ENCODE measurements at regions not wholly inside any gene's neighbourhood (a gene's known extent, or its start where the extent isn't known, plus 50 kb on each side); places are given as distances from the start of the nearest gene placed in this dataset.

DNA sequence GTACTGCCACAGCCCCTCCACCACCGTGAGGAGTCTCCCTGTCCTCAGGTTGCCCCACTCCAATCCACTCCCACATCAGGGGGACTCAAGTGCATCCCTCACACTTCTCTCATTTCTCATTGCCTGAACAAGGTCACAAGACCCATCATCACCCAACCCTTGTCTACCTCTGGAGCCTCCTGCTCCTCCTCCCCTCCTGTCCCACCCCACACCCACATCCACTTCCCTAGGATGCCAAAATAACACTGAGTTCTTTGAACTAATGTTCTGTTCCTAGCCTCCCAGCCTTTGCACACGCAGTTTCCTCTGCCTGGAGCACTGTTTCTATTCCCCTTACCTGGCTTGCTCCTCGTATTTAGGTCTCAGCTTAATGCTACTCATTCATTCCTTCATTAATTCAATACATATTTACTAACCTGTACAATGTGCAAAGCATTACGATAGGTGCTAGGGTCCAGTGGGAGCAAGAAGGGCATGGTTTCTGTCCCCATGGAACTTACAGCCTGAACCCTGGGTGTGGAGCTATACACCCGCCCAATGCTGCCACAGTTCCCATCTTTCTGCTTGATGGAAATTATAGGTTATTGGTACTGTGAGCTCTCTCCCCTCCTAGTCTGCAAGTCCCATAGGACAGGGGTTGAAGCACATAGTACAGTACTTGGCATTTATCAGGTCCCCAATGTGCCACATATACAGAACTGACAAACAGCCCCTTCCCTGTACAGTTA lies 96.1 kb upstream of the GRIK3 start:
- no peak for DNase-seq

DNA sequence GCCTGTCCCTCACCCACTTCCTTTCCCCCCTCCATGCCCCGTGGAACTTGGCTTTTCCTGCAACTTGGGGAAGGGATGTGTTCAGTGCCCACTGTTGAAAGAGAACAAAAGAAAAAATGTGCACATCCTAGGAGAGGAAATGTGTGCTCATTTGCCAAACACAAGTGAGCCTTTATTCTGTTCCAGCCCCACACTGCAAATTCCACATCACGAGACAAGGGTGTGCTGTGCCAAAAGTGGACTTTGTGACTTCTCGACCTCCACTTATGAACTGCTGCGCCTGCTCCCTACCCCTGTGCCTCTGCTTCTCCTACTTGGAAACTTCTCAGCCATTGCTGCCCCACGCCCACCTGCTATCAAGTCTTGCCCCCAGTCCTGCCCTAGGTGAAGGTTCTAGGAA lies 97.0 kb upstream of the GRIK3 start:
- DNase-seq: no peak

DNA sequence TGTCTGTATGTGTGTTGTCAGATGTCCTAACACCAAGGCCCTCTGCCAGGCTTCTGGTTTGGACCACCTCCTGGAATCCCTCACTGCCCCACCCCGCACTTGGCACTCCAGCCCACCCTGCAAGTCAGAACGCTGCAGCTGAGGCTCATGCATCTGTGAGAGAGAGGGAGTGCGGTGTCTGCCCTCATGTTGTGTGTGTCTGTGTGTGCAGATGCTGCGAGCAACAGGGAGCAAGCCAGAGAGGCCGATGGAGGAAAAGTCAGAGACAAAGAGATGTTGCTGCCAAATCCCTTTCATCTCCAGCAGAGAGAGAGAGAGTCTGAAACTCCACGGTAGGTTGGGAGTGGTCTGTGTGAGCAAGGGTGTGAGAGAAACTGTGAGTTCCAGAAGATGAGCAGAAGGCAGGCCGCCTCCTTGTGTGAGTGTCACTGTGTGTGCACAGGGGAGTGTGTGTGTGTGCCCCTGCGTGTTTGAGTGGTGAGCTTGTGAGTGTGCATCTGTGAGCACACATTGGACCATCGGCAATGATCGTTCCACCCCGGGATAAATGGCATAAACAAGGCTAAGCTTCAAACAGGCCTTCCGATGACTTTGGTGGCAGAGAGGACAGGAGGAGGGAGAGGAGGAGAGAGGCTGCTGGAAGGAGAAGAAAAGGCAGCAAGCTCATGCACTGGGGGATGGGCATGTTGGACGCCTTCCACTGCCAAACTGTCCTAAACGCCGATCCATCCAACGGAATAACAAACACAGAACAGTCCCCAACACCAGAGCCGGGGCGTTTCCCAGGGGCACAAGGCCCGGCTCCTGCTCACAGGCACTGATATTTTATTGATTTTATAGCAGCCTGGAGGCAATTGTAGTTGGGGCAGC lies 99.2 kb upstream of the GRIK3 start:
- DNase-seq: no peak

DNA sequence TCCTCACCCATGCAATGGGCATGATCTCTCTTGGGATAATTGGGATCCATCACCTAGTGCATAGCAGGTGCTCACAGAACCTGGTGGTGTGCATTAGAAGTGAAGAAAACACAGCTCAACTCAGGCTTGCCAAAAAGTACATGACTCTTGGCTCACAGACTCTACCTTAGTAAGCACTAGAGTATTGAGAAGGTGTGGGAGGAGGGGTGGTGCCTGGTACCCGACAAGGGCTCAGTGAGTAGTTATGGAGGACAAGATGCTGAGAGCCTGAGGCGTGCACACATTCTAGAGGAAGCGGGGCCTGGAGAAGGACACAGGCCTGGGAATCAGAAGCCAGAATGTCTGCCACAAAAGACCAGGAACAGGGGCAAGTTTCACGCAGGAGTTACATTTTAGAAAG lies 100.3 kb upstream of the GRIK3 start:
- no peak for DNase-seq

DNA sequence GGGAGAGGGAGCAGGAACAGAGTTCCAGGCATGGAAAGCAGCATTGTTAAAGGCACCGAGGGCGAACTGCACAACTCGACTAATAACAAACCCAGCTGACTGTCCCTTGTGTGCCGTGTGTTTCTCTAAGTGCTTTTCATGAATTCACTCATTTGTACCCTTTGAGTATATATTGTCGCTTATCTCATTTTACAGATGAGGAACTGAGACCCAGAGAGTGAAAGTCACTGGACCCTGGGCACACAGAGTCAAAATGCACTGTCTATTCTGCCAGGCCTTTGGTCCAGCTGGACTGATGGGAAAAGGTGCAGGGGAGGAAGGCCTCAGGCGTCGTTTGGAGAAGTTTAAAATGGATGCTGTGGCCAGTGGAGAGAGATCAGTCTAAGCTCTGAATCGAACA lies 100.7 kb upstream of the GRIK3 start:
- DNase-seq: no peak

DNA sequence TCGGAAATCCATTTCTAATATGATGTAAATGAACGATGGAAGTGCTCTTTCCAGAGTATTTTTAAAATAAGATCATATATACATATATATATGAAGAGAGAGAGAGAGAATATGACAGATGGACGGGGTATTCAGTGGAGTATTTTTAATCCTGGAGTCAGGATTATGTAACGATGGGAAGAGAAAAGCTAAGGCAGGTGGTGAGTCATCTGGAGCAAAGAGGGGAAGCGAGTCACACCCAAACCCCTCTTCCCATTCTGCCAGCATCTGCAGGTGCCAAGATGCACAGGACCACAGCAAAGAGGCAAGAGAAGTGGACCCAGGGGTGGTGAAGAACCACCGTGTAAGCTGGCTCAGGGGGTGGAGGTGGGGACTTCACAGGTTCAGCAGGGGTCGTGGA lies 102.7 kb upstream of the GRIK3 start:
- DNase-seq: no peak

DNA sequence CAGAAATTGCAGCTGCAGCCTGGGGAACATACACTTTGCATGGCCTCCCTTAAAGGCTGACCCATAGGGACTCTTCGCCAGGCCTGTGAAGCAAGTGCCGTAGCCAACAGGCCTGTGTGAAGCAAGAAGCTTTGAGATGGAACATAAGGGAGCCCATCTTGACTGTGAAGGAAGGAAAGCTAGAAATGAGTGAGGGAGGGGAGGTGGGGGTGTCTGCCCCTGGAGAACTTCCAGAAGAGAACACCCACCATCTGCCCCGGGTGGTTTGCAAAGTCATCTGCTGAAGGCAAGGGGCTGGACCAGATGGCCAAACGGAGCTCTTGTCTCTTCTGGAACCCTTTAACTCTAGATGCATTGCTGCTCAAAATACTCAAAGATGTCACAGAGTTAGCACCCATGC lies 103.3 kb upstream of the GRIK3 start:
- DNase-seq: no peak

DNA sequence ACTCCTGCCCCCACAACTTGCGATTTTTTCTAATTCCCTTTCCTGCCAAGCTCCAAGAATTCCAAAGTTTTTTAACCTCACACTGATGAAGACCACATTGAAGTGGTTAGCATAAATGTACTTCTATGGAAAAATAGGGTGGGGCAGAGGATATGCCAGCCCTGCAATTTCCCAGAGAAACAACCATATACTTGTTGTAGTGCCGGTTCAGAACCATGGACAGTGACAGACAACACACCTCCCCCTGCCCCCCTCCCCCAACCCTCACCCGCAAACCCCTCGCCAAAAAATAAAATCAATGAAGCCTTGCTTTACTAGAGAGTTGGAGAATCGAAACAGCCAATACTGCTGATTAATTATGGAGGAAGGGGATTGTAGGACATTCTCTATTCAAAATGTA lies 109.5 kb upstream of the GRIK3 start:
- DNase-seq: no peak

DNA sequence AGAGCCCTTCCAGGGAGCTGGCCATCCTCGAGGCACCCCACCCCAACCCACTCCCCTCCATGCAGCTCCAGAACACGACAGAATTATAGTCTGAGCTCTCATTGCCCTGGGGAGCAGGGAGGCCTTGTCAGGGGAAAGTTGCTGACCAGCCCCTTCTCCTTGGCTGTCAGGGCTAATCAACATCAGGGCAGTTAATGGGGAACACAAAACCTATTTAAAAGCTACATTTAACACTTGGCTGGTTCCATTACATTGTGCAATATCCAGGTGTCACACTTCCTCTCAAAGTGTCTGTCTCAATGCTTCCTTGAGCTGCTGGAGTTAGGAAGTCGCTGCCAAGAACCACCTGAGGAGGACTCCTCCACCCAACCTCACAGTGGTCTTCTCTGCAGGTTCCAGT lies 111.8 kb upstream of the GRIK3 start:
- DNase-seq: no peak

DNA sequence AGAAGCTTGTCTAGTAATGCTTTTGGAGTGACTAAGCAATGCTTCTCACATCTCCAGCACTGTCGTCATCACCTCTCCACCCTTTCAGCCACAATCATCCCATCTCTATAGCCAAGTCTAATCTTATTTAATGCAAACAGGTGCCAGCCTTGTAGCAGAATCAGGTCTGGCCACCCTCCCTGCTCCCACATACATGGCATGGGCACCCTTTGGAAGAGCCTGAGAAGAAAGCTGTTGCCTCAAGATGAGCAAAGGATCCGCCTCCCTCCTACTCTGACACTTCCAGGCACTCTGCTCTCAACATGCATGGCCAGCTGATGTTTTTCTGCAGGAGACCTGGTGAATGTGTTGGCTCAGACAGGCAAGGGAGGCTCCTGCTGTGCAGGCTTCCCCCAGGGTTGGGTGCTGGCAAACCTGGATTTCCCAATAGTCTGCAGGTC lies 113.1 kb upstream of the GRIK3 start:
- DNase-seq: no peak

DNA sequence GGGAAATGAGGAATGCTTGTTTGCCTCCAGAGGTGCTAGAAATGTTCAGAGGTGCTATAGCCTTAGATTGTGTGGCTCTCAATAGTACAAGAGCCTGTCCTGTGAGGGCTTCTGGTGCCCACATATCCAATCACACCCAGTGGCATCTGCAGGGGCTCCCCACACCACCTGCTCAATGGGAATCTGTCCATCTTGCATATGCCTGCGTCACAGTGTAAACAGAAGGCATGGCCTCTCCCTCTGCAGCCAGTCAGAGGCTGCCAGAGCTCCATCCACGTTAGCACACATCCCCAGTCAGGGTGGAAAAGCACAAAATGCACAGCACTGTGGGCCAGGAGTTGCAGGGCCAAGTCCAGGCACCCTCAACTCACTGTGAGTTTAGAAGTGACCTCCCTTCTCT lies 113.6 kb upstream of the GRIK3 start:
- DNase-seq: no peak

DNA sequence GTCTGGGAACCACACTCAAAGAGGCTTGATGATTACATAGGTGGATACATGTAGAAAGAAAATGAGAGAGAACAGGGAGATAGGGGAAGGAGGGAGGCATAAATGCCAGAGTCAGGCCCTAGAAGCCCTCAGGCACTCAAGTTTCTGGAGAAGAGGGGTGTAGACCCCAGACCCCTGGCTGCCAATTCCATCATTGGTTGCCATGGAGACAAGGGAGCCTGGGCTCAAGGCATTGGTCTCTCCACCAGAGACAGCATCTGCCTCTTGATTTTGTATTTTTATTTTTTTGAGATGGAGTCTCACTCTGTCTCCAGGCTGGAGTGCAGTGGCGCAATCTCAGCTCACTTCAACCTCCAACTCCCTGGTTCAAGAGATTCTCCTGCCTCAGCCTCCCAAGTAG lies 114.3 kb upstream of the GRIK3 start:
- no peak for DNase-seq

DNA sequence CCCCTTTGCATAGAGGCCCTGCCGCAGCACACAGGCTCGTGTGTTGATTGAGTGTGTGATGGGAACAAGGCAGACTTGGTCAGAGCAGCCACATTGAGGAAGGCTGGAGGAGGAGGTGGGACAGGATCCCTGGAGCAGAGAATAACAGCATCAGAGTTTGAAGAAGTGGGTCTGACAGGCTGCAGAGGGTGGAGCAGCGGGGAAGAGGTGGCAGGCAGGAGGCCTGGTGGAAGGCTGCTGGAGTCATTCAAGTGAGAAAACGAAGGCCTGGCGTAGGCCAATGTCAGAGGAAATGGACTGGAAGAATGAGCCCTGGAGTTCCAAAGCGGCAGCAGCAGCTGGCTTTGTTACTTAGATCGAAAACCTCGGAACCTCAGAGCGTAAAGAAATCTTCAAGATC lies 115.0 kb upstream of the GRIK3 start:
- DNase-seq: no peak

DNA sequence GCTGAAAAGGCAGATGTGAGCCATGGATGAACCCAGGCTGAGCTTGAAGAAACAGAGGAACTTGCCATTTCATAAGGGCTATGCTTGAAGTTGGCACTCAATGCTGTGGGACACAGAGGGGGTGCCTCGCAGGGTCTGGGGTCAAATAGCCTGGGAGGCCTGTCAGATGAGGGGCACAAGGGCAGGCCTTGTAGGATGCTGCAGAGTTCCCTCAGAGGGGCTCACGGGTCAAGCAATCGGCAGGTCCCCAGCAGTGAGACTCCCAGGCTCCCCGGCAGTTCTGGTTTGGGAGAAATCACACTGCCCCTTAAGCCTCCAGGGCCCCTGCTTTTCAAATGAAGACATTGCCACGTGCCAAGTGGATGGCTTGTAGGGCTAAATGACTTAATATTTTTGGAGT lies 116.7 kb upstream of the GRIK3 start:
- no peak for DNase-seq

DNA sequence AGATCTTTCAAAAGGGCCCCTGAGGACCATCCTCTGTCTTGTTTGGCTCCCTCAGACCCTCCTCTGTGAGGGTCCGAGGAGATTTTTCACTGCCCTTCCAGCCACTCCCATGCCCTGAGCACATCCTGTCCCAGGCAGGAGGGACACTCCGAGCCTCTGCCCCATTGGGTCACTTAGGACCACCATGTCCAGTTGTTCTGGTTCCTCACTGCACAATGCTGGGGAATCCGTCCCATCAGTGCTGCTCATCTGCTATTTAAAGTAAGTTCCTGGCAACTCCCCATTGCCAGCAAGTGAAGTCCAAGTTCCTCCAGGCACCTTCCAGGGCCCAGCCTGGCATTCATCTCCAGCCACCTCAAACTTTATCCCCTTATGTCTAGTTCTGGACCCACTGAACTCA lies 117.5 kb upstream of the GRIK3 start:
- no peak for DNase-seq

DNA sequence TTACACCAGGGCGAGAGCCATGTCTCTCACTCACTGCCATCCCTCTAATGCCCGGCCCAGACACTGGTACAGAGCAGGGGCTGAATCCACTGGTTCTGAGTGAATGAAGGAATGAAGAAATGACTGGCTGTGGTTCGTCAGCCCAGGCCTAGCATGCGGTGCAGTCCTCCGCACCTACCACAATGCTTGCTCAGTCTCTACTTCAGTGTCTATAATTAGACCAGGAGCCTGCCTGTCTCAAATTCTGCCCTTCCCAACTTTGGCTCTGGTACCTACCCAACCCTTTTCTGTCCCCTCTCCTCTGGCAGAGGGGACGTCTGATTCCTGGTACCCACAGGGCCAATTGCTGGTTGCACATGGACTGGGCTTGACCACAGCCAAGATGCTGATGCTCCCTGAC lies 118.2 kb upstream of the GRIK3 start:
- no peak for DNase-seq

DNA sequence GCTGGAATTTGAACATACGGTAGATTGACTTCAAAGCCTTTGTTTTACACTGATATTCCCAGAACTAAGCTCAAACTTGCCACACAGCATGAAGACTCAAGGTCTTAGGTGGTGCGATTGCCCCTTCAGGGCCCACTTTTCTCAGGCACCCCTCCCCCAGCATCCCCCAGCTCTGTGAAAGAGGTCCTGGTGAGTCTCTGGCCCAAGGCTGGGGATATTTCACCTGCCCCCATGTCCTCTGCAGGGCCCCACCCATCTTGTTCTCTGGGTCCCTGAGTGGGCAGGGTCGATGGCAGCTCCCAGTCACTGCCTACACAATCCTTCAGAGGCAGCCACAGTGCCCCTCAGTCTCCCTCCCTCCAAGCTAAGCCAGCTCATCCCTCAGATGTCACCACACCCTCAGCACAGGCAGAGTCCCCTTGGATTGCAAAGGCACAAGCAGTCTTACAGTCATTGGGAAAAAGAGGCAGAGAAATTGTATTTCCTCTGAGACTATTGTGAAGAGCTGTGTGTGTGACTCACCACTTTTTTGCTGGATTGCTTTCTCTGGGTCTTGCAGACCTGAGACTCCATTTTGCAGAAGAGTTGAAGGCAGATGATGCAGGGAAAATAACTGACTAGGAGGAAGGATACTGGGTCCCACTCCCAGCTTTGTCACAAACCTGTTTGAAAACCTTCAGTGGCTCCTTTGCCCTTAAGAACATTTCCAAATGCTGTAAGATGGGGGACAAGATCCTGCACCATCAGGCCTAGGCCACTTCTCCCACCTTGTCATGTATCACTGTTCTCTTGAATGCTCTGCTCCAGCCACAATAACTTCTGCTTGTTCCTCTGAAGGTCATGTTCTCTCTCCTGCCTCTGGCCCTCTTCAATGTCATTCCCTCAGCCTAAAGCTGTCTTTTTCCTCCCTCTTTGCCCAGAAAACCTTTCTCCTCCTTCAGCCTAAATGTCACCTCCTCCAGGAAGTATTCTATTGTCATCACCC lies 119.1 kb upstream of the GRIK3 start:
- DNase-seq: no peak

DNA sequence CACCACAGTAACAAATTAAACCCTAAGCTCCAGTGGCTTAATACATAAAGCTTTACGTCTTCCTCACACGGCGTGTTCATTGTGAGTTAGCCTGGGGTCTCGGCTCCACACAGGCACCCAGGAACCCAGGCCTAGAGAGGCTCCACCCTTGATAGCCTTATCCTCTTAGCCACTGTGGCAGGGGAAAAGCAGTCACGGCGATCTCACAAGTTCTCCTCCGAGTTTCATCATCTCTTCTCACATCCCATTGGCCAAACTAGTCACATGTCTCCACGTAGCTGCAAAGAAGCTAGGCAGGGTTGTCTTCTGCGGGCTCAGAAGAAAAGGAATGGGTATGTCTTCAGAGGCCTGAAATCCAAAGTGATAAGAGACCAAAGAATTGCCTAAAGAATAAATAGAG lies 122.3 kb upstream of the GRIK3 start:
- DNase-seq: no peak

DNA sequence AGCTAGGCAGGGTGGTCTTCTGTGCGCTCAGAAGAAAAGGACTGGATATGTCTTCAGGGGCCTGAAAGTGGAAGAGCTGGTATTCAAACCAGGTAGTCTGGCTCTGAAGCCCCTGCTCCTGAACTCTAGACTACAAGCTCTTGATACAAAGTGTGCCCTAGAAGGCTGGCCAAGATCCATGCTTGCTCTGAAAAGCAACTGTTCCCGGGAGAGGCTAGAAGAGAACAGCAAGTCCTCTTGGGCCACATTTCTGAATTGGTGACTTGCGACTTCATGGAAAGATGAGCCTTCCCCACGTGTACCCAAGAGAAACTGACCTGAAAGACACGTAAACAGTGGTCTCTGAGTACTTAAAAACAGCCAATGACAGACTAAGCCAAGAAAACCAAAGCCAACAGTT lies 123.3 kb upstream of the GRIK3 start:
- DNase-seq: no peak

DNA sequence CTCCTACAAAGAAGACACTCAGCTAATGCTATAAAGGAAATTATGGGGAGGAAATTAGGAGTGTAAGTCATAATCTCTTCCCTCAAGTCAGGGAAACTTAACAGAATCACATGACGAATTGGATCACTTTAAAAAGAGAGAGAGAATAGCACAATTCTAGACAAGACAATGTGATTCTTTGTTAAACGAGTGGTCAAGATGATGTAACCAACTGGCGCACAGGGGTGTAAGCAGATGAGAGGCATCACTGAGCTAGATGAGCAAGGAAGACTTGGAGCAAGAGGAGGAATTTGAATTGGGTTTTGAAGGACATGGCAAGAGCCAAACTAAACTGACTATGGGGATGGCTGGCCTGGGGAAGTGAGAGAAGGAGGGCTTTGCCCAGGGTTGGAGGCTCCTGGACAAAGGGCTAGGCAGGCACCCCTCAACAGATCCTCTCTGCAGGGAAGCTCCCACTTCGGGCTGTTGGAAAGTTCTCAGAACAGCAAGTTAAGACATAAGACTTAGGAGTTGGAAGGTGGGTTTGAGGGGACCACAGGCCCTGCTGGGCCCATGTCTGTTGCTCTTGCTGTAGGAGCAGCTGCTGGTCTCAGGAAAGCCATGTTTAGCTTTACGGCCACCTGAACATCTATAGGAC lies 123.9 kb upstream of the GRIK3 start:
- no peak for DNase-seq

DNA sequence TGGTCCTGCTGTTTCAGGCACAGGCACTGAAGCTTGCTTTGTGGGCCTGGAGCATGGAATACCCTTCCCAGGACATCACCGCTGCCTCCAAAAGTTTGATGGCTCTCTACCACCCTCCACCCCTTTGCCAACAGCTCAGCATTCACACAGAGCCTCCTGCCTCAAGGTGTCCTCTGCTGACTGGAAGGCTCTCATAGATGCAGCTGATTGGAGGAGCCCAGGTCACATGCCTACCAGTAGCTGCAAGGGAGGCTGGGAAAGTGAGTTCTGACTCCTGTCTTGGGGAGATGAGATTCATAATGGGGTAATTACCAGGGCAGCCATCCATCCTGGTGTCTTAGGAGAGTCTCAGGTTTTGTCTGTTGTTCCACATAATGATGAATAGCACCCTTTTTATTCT lies 124.8 kb upstream of the GRIK3 start:
- DNase-seq: no peak

DNA sequence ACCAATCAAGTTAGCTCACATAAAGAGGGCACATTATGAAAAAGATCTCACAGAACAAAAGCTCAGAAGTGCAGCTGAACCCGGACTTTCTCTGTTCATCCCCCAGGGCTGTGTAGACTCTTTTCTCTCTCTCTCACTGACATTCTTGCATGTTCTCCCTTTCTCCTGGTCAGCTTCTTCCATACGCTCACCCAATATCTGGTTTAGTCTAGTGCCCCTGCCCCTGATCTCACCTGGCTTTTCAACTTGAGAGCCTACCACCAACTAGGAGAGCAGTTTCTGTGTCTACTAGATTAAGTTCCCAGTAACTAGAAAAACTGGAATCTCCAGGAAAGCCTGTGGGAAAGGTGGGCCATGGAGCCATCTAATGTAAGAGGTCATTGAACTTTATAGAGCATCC lies 126.9 kb upstream of the GRIK3 start:
- no peak for DNase-seq

Data from skin of body (tissue), 1 donor.